ENCODE measurements at regions not wholly inside any gene's neighbourhood (a gene's known extent, or its start where the extent isn't known, plus 50 kb on each side); places are given as distances from the start of the nearest gene placed in this dataset.

- DNase-seq (ENCODE audit: low read depth): no peak
Observed at GRCh38 chr13:109644069-109644750, 142.2 kb downstream of the IRS2 start.

- no peak for DNase-seq (ENCODE audit: low read depth)
Observed at GRCh38 chr13:109642358-109642757, 144.0 kb downstream of the IRS2 start.

DNA sequence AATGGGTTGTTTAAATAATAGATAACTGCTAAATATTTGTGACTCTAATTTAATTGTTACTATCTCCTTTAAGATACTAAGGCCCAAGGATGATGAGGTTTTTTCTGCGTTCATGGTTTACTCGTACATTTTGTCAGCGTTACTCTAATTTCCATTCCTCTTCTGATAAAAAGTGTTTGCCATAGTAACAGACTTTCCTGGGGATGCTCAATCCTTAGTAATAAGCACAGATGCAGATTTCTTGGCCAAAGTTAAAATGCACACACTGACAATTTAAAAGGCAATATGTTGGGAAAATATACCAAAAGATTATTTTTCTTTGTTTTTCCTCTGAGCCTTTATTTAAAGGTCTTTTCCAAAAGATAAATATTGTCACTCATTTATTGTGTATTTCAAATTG is 149.6 kb downstream of the IRS2 start:
- DNase-seq (ENCODE audit: low read depth): no peak

GRCh38 chr13:109631069-109631468 is 155.3 kb downstream of the IRS2 start:
- DNase-seq (ENCODE audit: low read depth): no peak

GRCh38 chr13:109630271-109630670 is 156.1 kb downstream of the IRS2 start:
- DNase-seq (ENCODE audit: low read depth): no peak

- DNase-seq (ENCODE audit: low read depth): no peak
Observed at GRCh38 chr13:109629737-109630136, 156.6 kb downstream of the IRS2 start.

GRCh38 chr13:109628251-109628699 is 158.1 kb downstream of the IRS2 start:
- DNase-seq (ENCODE audit: low read depth): no peak

DNA sequence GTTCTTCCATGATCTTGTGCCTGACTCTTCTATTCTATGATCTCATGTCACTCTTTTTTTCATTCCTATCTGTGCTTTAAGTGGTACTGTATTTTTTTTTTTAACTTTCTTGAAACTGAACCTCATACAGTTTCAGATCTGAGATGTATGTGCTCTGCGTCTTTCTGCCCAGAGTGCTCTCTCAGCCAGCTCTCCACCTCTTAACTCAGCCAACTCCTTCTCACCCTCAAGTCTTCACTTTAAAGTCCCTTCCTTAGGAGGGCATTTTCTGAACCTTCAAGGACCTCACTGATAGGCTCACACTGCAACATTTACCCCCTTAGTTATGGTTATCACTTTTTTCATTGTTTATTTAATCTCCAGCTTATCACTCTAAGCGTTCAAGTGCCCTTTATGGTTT is 158.7 kb downstream of the IRS2 start:
- DNase-seq (ENCODE audit: low read depth): no peak

DNA sequence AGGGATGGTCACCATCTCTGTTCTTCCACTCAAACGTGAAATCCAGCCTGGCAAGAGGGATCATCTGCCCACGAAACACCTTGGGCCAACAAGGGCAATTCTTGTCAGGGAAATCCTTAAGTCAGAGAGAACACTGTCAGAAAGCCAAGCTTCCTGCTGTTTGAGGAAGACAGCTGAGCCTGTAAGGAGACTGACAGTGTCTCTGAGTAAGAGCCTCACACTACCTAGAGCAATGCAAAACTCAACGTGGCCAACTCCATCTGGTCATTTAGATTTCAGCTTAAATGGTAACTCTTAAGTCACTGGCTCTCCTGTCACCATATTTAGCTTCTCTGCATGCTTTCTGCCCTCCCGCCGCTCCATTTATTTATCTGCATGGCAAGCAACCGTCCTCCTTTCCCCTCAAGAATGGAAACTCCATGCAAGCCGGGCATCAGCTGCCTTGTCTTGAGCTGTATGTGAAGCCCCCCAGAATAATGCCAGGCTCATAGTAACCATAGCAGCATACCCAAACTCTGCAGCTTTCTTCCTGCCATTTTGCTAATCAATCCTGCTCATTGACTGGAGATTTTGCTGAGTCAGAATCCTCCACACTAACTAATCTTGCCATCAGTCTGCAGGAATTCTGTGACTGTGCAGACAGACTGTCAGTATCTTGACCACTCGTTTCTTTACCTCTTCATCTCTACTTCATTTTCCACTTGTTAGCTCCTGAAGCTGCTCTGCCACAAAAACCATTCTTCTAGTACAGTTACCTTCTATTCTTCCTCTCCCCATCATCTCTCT is 159.8 kb downstream of the IRS2 start:
- no peak for DNase-seq (ENCODE audit: low read depth)

GRCh38 chr13:109625156-109625555 is 161.2 kb downstream of the IRS2 start:
- no peak for DNase-seq (ENCODE audit: low read depth)

DNA sequence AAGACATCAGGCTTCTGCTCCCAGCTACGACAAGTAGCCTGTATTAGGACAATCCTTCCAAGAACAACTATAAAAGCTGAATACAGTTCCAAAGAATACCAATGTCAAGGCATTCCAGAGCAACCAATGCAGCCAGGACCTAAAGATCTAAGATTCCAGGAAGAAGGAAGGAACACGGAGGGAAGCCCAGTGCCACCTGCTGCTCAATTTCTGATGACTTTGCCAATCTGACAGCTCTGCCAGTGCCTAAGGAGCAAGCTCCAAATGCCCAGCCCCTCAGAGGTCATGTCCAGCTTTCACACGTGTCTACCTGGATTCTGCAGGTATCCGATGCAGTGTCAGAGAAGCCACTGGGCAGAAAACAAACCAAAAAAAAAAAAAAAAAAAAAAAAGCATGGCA is 164.4 kb downstream of the IRS2 start:
- no peak for DNase-seq (ENCODE audit: low read depth)

DNA sequence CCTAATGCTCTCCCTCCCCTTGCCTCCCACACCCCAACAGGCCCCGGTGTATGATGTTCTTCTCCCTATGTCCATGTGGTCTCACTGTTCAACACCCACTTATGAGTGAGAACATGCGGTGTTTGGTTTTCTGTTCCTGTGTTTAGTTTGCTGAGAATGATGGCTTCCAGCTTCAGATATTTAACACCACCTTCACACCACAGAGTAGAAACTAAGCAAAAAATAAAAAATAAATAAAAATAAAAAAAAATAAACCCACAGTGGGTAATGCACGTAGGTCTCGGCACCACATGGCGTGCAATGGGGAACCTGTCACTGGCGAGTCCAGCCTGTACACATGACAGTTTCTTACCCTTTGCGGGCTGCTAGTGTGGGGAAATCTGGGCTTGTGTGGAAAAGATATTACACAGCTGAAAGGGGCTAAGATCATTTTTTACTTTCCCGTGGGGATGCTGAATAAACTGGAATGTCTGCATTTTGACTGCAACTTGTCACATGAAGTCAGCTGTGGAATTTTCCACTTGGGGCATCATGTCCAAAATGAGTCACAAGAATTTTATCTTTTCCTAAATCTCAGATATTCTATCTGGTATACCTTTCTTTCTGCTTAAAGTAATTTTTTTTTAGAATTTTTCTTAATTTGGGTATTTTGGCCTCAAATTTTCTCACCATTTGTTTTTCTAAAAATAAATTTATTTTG is 170.5 kb downstream of the IRS2 start:
- DNase-seq (ENCODE audit: low read depth): no peak

DNA sequence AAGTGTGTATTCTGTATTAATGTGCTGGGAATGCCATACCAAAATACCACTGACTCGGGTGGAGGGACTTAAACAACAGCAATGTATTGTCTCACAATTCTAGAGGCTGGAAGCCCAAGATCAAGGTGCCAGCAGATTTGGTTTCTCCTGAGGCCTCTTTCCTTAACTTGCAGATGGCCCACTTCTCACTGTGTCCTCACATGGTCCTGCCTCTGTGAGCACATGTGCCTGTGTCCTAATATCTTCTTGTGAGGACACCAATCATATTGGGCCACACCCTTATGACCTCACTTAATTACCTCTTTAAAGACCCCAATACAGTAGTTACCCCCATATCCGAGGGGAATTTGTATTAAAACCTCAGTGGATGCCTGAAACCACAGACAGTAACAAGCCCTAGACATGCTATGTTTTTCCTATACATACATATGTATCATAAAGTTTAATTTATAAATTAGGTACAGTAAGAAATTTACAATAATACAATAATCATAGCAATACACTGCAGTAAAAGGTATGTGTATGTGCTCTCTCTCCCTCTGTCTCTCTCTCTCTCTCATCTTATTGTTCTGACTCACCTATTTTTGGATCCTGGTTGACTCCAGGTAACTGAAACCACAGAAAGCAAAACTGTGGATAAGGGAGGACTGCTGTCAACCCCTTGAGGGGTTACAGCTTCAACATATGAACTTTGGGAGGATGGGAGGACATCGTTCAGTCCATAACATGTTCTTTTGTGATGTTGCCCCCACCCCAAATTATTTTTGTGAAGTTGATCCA is 174.3 kb downstream of the IRS2 start:
- DNase-seq (ENCODE audit: low read depth): no peak

GRCh38 chr13:109610517-109610916 is 175.9 kb downstream of the IRS2 start:
- no peak for DNase-seq (ENCODE audit: low read depth)

GRCh38 chr13:109608503-109608902 is 177.9 kb downstream of the IRS2 start:
- no peak for DNase-seq (ENCODE audit: low read depth)

GRCh38 chr13:109608059-109608458 is 178.3 kb downstream of the IRS2 start:
- DNase-seq (ENCODE audit: low read depth): no peak

- no peak for DNase-seq (ENCODE audit: low read depth)
Observed at GRCh38 chr13:109606520-109606919, 179.9 kb downstream of the IRS2 start.

DNA sequence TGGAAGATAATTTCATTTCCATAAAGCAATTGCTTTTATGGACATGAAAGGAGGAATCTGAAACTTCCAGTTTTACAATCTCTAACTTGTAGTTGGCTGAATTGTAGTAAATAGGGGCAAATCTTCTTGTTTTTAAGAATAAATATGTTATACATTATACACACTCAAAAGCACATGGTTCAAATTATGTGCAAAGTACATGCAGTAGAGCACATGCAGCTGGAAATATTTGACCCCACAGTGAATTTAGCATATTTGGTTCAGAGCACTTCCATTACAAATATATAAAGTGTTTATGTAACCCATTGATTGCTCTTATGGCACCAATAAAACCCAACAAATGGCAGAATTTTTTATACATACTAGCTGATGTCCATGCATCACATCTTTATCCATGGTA is 180.5 kb downstream of the IRS2 start:
- DNase-seq (ENCODE audit: low read depth): no peak

DNA sequence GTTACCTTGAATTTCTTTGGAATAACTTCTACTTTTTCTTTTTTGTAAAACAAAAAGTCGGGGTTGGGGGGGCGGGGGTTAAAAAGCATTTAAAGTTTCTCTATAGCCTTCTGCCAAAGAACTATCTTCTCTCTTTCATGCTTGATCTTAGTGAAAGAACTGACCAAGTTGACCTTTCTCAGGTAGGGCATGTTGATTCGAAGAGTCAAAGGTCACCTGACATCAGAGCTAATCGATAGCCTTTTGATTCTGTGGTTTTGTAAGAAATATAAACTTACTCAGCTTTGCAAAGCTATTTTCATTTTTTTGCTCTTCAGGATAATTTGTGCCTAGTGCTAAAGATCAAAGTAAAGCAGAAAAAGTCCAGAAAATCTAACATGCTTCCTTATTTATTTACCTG is 181.5 kb downstream of the IRS2 start:
- no peak for DNase-seq (ENCODE audit: low read depth)

DNA sequence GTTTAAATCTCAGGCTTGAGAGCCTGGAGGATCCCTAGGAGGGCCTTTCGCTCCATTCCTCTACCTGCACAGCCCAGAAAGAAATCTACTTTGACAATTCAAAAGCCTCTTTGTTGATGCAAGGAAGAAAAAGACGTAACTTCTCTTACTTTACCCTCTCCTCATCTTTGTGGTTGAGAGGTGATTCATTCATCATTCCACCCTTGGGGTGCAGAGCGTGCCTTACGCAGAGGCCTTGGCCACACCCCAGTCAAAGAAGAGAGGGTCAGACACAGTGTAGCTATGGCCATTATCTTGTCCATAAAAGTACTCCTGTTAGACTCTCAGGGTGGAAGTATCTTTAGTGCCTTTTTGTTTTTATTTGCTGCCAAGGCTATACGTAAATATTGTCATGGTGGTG is 184.0 kb downstream of the IRS2 start:
- no peak for DNase-seq (ENCODE audit: low read depth)

DNA sequence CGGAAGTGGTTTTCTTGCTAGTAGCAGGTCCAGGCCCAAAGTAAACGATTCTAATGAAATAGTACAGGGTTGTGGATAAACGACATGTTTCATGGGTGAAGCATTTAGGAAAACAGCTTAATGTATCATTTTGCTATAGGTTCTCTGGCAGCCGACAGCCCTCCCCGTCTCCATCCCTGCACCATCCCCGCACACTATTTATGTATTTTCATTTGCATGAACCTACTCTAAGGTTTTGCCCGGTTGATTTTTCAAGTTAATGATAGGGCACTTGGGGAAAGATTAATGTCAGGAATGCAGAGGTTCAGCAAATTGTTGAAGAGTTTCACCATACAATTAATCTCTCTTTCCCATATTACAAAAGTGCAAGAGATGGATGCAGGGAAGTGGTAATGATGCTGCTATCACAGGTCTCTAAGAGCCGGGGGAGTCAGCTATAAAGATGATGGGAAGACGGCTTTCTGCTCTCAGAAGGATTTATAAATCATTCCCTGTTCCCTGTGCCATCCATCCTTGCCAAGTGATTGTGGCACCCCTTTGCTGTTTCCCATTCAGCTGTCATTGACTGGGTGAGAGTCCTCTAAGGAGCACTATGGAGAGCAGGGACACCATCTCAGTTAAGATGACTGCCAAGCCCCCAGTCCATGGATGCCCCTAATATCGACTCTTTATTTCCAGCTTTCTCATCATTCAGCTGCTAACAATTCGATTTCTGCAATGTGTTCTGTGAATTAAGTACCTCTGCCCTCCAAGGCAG is 186.3 kb downstream of the IRS2 start:
- no peak for DNase-seq (ENCODE audit: low read depth)

GRCh38 chr13:109595471-109595870 is 190.9 kb downstream of the IRS2 start:
- no peak for DNase-seq (ENCODE audit: low read depth)
